SJCRH30 (cell line): ENCODE measurements at regions not wholly inside any gene's neighbourhood (a gene's known extent, or its start where the extent isn't known, plus 50 kb on each side); places are given as distances from the start of the nearest gene placed in this dataset.

Experiments
- DNase-seq, 2 experiments: peaks; one replicate each; pipeline ENCODE4 v3.0.0-alpha.2; 2015 to 2020
- H3K27ac ChIP-seq: fragments of 250-450 bp; sonication (Bioruptor Pico); 2 replicates; pipeline ENCODE4 v1.5.1; 2020; ENCODE audit warnings: mild to moderate bottlenecking, moderate library complexity
- H3K27me3 ChIP-seq: fragments of 250-450 bp; sonication (Bioruptor Pico); 2 replicates; pipeline ENCODE4 v1.5.1; 2020; ENCODE audit warnings: mild to moderate bottlenecking, moderate library complexity
- H3K36me3 ChIP-seq: fragments of 250-450 bp; sonication (Bioruptor Pico); 2 replicates; pipeline ENCODE4 v1.5.1; 2020; ENCODE audit warnings: mild to moderate bottlenecking, moderate library complexity
- H3K4me1 ChIP-seq: fragments of 250-450 bp; sonication (Bioruptor Pico); 2 replicates; pipeline ENCODE4 v1.5.1; 2020; ENCODE audit warnings: mild to moderate bottlenecking, moderate library complexity
- H3K4me3 ChIP-seq: fragments of 250-450 bp; sonication (Bioruptor Pico); 2 replicates; pipeline ENCODE4 v1.5.1; 2020; ENCODE audit warnings: mild to moderate bottlenecking, moderate library complexity
- H3K9me3 ChIP-seq: fragments of 250-450 bp; sonication (Bioruptor Pico); replicated peaks from 2 replicates; pipeline ENCODE4 v1.5.1; 2020; ENCODE audit warnings: mild to moderate bottlenecking, moderate library complexity

DNA sequence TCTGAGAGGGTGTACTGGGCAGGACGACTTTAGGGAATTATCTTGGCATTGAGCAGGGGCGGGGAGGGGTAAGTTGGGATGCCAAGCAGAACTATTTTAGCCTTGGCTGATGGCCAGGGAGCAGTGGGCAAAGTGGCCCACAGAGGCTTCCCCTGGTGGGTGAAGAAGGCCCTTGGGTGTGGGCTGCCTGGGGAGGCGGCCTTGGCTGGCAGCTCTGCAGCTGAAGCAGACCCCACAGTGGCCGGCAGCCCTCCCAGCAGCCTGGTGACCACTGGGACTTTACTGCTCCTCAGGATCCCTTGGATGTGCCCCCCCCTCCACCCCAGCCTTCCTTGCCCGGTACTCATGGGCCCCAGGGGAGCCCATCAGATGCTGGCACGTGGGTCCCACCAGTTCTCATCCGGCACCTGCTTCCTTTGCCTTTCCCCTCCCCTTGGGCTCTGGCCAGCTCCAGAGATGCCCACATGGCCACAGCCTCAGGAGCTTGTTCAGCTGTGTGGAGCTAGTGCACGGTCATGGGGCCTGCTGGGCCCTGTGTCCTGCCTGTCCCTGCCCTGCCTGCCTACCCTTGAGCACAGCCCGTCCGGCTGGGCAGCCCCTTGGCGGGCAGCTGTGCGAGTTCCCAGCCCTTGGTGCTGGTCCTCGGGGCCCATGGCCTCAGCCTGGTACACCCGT lies 122.1 kb upstream of the HS6ST1 start:
- no peak overlapping the region for H3K4me3 ChIP-seq
- no peaks in the 10 kb centered on the region for H3K36me3 ChIP-seq
- no peak for DNase-seq
- H3K4me1 ChIP-seq, result no peaks in the 10 kb centered on the region; the same call in 1 of the 2 replicates
- H3K9me3 ChIP-seq, result no peaks in the 10 kb centered on the region
- no peak overlapping the region for H3K27ac ChIP-seq
- H3K27me3 ChIP-seq, result no peaks in the 10 kb centered on the region

DNA sequence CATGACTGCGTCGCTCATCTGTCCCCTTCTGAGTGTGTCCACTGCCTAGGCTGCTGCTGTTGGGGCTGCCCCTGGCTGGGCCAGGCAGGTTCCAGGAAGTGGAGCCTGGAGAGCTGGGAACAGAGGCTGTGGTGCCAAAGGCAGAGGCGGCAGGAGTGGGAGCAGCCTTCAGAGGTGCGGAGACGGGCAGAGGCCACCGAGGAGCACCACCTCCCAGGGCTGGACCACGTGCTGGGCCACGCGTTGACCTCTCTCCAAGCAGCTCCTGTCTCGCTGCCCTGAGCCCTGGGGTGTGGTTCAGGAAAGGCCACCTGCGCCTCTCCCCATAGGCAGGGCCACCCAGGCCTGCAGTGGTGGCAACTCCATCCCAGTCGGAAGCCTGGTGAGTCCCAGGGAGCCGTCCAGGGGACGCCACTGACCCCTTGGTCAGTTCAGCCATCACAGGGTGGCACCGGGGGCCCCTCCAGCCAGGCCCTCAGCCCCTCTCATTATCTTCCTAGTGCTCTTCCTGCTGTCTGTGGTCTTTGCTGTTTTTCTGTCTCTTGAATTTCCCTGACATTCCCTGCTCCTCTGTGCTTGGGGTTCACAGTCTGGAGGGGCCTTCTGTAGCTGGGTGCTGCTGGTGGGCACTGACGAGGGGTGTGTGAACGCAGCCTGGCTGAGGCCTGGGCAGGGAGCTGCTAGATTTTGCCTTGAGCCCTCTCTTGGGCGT lies 122.8 kb upstream of the HS6ST1 start:
- Histone ChIP-seq H3K9me3 (no peaks in the 10 kb centered on the region), H3K36me3 (no peaks in the 10 kb centered on the region), H3K27ac (no peak overlapping the region), H3K4me3 (no peak overlapping the region), H3K4me1 (no peaks in the 10 kb centered on the region; the same call in 1 of the 2 replicates), H3K27me3 (no peaks in the 10 kb centered on the region)
- DNase-seq, result no peak

DNA sequence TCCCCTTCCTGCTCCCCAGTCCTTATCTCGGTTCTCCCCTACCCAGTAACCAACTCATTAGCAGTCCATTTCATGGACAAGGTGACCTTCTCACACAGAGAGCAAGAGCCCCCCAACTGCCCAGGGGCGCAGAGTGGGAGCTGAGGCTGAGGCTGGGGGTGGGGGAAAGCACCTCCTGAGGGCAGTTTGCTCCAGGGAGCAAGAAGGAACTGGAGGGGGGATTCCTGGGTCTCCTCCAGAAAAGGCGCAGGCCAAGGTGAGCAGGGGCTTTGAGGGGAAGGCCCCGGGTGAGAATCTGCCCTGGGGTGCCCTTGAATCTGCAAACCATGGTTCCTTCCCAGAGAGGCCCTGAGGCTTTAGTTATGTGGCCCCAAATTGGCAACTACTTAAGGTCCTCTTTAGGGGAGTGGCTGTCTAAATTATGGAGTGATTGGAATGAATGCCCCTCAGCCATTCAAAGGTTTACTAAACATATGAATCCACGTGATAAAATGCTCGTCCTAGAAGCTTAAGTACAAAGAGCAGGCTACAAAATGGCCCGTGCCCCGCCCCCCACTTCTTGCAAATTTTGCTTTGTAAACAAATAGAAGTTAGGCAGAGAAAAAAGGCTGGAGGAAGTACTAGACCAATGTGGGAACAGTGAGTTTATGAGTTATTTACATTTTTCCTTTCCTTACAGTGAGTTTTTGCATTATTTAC lies 123.5 kb upstream of the HS6ST1 start:
- Histone ChIP-seq H3K9me3 (no peaks in the 10 kb centered on the region), H3K4me3 (no peak overlapping the region), H3K4me1 (no peaks in the 10 kb centered on the region), H3K27ac (no peak overlapping the region), H3K27me3 (no peaks in the 10 kb centered on the region), H3K36me3 (no peaks in the 10 kb centered on the region)
- DNase-seq, result no peak

DNA sequence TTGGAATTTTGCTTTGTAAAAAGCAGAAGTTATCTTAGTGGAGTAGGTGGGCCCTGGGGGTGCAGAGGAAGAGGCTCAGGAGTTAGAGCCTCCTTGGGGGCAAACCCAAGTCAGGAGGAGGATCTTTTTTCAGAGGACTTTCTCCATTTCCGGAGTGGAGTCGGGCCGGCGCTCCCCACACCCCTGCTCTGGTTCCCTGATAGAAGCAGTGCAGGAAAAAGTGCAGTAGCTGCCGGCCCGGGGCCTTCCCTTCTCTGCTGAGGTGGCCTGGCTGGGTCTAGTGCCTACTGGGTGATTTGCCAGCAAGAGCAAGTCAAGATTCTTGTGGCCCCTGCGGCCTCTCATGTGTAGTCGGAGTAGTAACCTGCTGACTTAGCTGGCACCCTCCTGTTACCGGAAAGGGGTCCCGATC lies 124.2 kb upstream of the HS6ST1 start:
- H3K9me3 ChIP-seq, result no peaks in the 10 kb centered on the region
- H3K4me1 ChIP-seq, result no peaks in the 10 kb centered on the region
- H3K4me3 ChIP-seq, result no peak overlapping the region
- H3K27me3 ChIP-seq, result no peaks in the 10 kb centered on the region
- H3K36me3 ChIP-seq, result no peaks in the 10 kb centered on the region
- no peak for DNase-seq
- H3K27ac ChIP-seq, result no peak overlapping the region

DNA sequence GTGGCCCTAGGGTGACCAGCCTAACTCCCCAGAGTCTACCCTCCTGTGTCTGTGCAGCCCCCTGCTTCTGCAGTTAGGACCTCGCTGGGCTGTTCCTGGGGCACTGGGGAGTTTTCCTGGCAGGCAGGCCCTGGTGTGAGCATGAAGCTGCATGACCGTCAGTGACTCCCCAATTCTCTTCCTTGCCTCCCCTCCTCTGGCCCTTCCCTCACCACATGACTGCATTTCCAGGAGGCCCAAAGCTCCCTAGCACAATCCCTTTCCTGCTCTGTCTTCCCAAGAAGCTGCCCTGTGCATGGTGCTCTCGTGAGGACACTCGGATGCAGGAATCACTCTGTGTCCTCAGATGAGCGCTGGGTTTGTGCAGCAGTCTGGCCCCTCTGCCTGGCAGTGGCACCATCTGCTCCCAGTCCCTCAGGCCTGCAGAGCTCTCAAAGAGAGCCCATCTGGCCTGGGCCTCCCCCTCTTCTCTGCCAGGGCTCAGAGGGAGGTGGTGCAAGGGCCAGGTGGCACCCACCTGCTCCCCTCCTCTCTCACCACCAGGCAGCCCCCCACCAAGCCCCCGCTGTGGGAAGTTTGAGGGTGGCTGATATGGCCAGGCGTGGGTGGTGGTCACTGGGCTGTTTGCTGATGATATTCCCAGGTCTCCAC lies 125.6 kb upstream of the HS6ST1 start:
- Histone ChIP-seq H3K4me1 (no peaks in the 10 kb centered on the region), H3K36me3 (no peaks in the 10 kb centered on the region), H3K27ac (no peak overlapping the region), H3K27me3 (no peaks in the 10 kb centered on the region), H3K4me3 (no peak overlapping the region), H3K9me3 (no peaks in the 10 kb centered on the region)
- DNase-seq, result no peak

DNA sequence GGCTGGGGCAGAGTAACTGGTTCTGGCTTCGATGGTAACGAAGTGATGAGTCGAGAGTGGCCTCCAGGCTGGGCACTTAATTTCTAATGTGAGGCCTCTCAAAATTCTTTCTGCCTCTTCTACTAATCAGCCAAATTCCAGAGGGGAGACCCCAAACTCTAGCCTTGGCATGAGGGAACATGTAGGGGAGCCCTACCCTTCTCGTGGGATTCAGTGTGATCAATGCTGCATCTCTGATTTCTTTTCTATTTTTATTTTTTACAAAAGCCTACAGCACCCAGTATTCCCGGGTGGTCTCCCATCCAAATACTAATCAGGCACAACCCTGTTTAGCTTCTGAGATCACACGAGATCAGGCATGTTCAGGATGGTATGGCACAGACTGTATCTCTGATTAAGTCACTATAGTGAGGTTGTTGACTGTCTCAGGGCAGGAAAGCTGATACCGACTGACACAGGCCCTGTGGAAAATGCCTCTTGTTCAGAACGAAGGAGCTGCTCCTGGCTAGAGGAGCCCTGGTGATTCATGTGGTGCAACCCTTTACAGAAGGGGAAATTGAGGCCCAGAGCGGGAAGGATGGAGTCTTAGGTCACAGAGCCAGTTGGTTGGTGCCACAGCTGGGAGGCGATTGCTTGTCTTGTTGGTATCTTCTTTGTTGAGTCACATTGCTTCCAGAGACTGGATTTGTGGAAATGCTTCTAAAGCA lies 126.3 kb upstream of the HS6ST1 start:
- no peaks in the 10 kb centered on the region for H3K9me3 ChIP-seq

DNA sequence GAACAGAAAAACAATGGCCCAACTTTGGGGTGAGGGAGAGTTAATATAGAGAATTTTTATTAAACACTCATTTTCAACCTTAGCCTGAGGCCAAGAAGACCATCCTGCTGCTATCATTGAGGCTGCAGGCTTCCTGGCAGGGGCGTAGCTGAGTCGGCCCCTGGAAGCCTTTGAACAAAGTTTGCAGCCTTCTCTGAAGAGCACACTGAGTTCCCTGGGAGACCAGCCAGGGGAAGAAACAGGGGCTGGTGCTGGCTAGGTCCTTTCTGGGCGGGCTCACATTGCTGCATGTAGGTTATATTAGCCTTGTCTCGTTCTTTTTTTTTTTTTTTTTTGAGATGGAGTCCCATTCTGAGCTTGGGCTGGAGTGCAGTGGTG lies 126.8 kb upstream of the HS6ST1 start:
- Histone ChIP-seq H3K36me3 (no peaks in the 10 kb centered on the region), H3K4me3 (no peak overlapping the region), H3K27me3 (no peaks in the 10 kb centered on the region), H3K4me1 (no peaks in the 10 kb centered on the region), H3K27ac (no peak overlapping the region), H3K9me3 (no peaks in the 10 kb centered on the region)
- DNase-seq, result no peak

More for the DNA sequence above, 126.3 kb upstream of the HS6ST1 start:
- no peak for DNase-seq
- Histone ChIP-seq H3K27me3 (no peaks in the 10 kb centered on the region), H3K36me3 (no peaks in the 10 kb centered on the region), H3K4me1 (no peaks in the 10 kb centered on the region), H3K27ac (no peak overlapping the region), H3K4me3 (no peak overlapping the region)

DNA sequence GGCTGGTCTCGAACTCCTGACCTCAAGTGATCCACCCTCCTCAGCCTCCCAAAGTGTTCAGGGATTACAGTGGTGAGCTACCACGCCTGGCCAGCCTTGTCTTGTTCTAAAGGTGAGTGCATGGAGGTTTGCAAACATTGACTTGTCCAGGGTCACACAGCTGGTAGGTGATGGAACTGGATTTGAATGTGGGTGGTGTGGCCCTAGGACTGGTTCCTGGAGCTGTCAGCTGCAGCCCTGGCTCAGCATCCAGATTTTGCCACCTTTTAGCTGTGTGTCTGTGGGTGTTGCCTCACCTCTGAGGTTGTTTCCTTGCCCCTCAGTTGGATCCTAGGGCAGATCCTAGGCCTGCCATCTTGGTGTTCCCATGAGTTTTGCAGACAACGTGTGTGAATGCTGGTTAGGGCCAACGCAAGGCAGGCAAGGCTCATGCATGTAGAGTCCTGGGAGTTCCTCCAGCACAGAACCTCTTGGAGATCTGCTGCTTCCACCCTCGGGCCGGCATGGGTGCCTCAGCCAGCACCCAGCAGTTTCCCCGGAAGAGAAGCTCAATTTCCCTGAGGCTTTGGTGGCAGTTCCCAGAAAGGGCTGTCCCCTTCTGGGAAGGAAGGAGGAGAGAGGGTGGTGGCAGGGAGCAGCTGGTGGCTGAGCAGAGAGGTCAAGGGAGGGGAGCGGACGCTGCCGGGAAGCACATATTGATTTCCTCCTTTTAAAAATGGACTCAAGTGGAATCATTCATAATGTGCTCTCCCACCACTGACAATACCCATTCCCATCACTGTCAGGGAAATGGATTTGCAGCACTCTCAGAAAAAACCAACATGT lies 127.6 kb upstream of the HS6ST1 start:
- no peaks in the 10 kb centered on the region for H3K4me1 ChIP-seq
- no peaks in the 10 kb centered on the region for H3K27me3 ChIP-seq
- no peak overlapping the region for H3K27ac ChIP-seq
- DNase-seq, result no peak
- H3K4me3 ChIP-seq, result no peak overlapping the region
- H3K36me3 ChIP-seq, result no peaks in the 10 kb centered on the region
- H3K9me3 ChIP-seq, result no peaks in the 10 kb centered on the region

DNA sequence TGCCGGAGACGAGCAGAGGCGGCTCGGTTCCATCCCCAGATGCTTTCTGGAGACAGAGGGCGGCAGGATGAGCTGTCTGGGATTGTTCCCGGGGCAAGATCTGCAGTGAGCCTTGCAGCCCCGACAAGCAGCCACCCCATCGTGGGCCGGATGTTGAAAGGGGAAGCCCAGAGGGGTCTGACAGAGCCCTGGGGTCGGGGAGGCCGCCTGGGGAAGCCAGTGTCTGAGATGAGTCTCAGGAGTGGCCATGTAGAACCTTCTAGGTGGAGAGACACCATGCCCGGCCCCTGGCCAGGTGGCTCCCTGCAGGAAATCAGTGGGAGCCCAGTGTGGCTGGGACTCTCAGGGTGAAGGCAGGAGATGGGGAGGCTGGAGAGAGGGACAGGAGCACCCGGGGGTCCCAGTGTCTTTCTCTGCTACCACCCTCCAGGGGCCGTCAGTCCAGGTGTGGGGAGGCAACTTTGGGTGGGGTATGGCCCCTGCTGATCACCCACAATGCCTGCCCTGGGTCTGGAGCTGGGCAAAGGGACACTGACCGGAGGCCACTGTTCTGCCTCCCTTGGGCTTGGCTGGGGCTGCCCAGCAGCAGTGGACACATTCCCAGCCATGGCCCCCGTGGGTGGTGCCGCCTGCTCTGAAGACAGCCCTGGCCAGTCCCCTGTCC lies 128.3 kb upstream of the HS6ST1 start:
- Histone ChIP-seq H3K27me3 (no peaks in the 10 kb centered on the region), H3K27ac (no peak overlapping the region), H3K36me3 (no peaks in the 10 kb centered on the region), H3K4me3 (no peak overlapping the region), H3K4me1 (no peaks in the 10 kb centered on the region), H3K9me3 (no peaks in the 10 kb centered on the region)
- no peak for DNase-seq

DNA sequence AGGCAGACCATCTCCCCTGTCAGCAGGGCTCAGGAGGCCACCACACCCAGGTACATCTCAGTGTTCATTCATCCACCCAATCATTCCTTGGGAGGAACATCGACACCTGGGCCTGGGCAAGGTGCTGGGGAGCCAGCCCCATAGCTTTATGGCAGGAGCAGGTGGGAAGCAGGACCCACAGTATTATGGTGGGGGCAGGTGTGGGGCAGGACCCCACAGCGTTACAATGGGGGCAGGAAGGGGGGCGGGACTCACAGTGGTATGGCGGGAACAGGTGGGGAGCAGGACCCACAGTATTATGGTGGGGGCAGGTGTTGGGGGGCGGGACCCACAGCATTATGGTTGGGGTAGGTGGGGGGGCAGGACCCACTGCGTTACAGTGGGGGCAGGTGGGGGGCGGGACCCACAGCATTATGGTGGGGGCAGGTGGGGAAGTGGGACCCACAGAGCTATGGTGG lies 128.9 kb upstream of the HS6ST1 start:
- Histone ChIP-seq H3K9me3 (no peaks in the 10 kb centered on the region), H3K27me3 (no peaks in the 10 kb centered on the region), H3K27ac (no peak overlapping the region), H3K4me1 (no peaks in the 10 kb centered on the region), H3K4me3 (no peak overlapping the region), H3K36me3 (no peaks in the 10 kb centered on the region)
- DNase-seq, result no peak

DNA sequence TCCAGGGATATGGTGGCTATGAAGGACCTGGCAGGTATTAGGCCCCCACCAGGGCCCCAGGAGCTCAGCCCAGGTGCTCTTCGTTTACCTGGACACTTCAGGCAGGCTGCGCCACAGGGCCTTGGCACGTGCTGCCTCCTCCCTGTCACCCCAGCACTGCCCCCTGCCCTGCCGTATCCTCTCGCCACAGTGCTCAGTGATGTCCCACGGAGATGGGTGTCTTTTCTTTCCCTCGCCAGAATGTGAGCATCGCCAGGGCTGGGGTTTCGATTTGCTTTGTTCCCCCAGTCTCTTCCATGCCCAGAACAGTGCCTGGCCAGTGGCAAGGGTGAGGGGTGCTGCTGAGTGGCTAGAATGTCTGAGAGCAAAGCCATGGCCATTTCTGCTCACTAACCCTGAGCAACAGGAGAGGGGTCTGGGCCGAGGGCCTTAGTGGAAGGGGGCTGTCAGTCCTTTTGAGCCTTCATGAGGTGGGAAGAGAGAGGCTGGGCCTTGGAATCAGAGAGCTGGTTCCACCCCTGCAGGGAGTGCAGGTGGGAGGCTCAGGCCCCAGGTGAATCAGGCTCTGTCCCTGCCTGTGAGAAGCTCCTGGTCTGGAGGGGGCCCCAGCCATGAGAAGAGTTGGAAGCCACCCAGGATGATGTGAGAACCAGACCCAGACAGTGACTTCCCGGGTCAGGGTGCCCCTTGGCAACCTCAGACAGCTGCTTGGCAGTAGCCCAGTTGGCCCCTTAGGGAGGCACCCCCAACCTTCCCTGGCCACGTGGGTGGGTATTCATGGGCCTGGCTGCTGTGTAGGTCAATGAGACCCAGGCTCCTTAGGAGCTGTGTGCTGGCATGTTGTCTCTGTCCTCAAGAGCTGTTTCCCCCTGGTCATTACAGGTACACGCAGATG lies 129.9 kb upstream of the HS6ST1 start:
- Histone ChIP-seq H3K27me3 (no peaks in the 10 kb centered on the region), H3K4me3 (no peak overlapping the region), H3K4me1 (no peaks in the 10 kb centered on the region), H3K27ac (no peak overlapping the region), H3K36me3 (no peaks in the 10 kb centered on the region), H3K9me3 (no peaks in the 10 kb centered on the region)
- no peak for DNase-seq

DNA sequence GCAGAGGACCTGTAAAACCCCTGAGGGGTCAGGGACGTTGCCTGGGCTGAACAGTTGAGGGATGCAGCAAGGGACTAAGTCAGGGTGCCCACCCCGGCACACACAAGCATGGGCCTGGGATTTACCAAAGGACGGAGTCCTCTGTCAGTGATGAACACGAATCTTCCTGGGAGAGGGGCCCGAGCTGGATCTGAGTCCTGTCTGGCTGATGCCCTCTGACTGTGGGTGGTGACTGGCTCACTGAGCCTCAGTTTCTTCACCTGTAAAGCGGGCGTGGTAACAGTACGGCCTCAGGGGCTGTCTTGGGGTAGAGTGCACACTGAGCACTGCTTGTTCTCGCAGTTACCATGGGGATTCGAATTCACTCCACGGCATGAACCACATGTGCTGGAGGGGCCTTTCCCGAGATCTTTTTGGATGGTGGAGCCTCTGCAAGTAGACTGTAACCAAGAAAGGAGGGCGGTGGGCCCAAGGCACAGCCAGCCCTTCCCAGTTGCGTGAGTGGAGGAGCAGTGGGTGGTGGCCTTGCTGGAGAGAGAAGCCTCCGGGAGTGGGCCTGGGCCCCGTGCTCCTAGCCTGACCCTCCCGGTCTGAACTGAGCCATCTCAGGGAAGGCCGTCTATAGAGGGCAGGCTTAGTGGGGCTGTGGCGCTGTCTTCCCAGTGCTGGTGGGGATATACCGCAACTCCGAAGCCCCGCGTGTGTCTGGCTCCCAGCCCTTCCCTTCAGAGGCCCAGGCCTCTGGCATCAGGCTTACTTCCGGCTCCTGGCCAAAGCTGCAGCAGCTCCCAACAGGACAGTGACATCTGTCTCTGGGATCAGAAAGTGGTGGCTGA lies 130.8 kb upstream of the HS6ST1 start:
- no peak for DNase-seq
- H3K36me3 ChIP-seq, result no peaks in the 10 kb centered on the region
- H3K4me3 ChIP-seq, result no peak overlapping the region
- no peak overlapping the region for H3K27ac ChIP-seq
- H3K4me1 ChIP-seq, result no peaks in the 10 kb centered on the region
- no peaks in the 10 kb centered on the region for H3K9me3 ChIP-seq
- no peaks in the 10 kb centered on the region for H3K27me3 ChIP-seq
